Stimulated activated CD4-positive, alpha-beta T cell treated with anti-CD3 and anti-CD28 coated beads, Interleukin-15, amount 100 ng/mL, for 48 hours (primary cell): ENCODE measurements at regions not wholly inside any gene's neighbourhood (a gene's known extent, or its start where the extent isn't known, plus 50 kb on each side); places are given as distances from the start of the nearest gene placed in this dataset.
"Not testable (repeated sequence)": the region's sequence is repeated elsewhere in the genome, so short reads cannot be mapped to it uniquely, and the experiment has no call there.

Experiments used
- DNase-seq, 2 donors: peaks; one replicate each; pipeline ENCODE4 v3.0.0-alpha.2; 2020; ENCODE audit warnings: low read depth in 2 of 2

DNA sequence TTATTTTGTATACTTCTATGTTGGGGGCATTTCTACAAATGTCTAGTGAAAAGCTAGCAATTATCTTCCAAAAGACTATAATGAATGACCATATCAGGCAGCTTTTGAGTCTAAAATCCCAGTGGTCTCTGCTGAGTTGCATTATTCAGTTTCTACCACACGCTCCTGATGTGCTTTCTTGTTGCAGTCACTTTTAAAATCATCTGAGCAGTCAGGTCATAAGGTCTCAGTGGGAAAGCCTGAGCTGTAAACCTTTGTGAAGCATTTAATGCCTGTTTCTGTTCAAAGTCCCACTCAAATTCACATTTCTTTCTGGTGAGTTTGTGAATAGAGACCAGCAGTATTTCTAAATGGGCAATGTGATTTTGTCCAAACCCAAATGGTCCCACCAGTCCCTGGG lies 1681.5 kb downstream of the HACE1 start:
- DNase-seq: no peak

DNA sequence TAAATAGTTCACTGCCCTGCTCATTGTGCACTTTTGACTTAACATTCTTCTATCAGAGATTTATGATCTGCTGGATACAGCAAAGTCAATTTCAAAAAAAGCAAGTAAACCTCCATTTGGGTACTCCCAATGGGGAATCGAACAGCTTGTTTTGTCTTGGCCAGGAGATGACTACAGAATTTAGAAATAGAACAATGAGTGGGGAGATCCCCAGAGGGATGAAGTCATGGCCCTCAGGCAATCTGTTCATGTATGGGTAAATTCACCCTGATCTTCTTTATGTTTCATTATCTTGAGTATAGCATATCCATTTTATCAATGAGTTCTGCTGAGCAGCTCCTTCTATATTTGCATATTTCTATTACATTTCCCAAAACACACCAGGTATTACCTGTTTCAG lies 1681.9 kb downstream of the HACE1 start:
- no peak for DNase-seq

DNA sequence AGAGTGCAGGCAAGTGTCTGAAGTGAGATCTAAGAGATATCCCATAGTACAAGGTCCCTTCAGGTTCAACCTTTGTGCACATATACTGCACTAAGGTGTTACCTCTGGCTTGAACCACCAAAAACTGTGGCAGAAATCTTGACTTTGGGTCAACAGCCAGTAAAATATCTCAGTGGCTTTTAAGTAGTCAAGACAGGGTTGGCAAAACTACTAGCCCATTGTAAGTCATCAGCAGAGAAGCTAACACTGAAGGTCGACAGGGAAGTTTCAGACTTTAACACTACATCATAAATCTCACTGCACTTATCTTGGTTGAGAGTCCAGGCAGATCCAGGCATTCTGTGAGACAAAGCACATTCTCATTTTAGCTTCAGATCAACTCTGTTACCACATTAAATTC lies 1684.7 kb downstream of the HACE1 start:
- DNase-seq: no peak

DNA sequence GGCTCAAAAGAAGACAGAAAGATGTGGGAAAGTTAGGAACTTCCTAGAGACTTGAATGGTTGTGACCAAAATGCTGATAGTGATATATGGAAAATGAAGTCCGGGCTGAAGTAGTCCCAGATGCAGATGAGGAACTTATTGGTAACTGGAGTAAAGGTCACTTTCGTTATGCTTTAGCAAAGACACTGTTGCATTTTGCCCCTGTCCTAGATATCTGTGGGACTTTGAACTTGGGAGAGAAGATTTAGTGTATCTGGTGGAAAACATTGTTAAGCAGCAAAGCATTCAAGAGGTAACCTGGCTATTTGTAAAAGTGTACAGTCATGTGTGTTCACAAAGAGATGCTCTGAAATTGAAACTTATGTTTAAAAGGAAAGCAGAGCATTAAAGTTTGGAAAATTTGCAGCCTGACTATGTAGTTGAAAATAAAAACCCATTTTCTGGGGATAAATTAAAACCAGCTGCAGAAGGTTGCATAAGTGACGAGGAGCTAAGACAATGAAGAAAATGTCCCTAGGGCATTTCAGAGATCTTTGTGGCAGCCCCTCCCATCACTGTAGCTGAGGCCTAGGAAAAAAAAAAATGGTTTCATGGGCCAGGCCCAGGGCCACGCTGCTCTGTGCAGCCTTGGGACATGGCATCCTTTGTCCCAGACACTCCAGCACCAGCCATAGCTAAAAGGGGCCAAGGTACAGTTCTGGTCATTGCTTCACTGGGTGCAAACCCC lies 1692.2 kb downstream of the HACE1 start:
- no peak for DNase-seq

GRCh38 chr6:103154779-103155572 lies 1704.7 kb downstream of the HACE1 start:
- DNase-seq: no peak

- no peak for DNase-seq
Measured at GRCh38 chr6:103153016-103153415, 1706.7 kb downstream of the HACE1 start.

DNA sequence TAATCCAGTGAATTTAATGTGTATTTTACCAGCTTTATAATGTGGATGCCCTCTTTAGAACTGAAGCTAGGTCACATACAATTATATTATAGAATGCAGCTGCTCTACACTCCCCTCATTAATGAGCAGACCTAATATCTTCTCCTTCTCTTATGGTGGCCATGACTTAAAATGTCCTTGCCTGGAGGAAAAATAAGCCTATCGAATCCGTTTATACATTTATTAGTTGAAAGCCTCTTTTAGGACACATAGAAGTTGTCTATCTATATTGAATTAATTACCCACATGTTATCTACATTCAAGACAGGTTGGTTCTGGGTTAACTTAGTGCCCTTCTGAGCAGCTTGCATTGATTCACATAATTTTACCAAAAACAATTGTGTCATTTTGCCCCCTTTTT lies 1716.8 kb downstream of the HACE1 start:
- DNase-seq: no peak

- DNase-seq: no peak
Measured at GRCh38 chr6:103140308-103141027, 1719.3 kb downstream of the HACE1 start.

- no peak for DNase-seq
Measured at GRCh38 chr6:103139377-103139776, 1720.3 kb downstream of the HACE1 start.

DNA sequence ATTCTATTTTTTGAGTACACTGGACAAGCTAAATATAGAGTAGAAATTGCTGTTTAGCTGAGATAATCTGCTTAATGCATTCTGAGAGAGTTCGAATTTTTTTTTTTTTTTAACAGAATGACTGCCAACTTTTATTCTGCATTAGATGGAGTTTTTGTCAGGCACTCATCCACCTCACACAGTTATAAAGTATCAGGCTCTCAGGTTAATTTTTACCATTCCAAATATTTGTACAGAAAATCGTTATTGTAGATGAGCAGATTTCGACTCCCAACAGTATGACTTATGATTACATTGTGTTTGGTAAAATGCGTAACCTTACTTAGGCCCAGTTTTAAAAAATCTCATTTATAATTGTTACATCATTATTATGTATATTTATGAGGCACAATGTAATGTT lies 1731.0 kb downstream of the GRIK2 start:
- DNase-seq: no peak

GRCh38 chr6:103122766-103123601 lies 1729.5 kb downstream of the GRIK2 start:
- no peak for DNase-seq

DNA sequence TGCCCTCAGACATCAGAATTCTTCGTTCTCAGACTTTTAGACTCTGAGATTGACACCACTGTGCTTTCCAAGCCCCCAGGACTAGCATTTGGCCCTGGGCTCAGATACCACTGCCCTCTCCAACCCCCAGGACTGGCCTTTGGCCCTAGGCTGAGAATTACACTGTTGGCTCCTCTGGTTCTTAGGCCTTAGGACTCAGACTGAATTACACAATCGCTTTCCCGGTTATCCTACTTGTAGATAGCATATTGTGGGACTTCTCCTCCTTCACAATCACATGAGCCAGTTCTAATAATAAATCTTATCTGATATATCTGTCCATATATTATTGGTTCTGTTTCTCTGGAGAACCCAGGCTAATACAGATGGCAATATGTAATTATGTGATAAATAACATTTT lies 1725.5 kb downstream of the GRIK2 start:
- no peak for DNase-seq

- no peak for DNase-seq
Measured at GRCh38 chr6:103114582-103114981, 1721.1 kb downstream of the GRIK2 start.

GRCh38 chr6:103113416-103113815 lies 1719.9 kb downstream of the GRIK2 start:
- no peak for DNase-seq

GRCh38 chr6:103107985-103108384 lies 1714.5 kb downstream of the GRIK2 start:
- no peak for DNase-seq

GRCh38 chr6:103105686-103106085 lies 1712.2 kb downstream of the GRIK2 start:
- DNase-seq: no peak

DNA sequence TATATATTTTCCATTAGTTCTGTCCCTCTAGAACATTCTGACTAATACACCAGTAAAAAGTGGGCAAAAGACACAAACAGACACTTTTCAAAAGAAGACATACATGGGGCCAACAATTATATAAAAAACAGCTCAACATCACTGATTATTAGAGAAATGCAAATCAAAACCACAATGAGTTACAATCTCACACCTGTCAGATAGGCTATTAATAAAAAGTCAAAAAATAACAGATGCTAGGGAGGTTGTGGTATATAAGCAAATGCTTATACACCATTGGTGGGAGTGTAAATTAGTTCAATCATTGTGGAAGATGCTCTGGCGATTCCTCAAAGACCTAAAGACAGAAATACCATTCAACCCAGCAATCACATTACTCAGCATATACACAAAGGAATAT lies 1707.8 kb downstream of the GRIK2 start:
- no peak for DNase-seq

DNA sequence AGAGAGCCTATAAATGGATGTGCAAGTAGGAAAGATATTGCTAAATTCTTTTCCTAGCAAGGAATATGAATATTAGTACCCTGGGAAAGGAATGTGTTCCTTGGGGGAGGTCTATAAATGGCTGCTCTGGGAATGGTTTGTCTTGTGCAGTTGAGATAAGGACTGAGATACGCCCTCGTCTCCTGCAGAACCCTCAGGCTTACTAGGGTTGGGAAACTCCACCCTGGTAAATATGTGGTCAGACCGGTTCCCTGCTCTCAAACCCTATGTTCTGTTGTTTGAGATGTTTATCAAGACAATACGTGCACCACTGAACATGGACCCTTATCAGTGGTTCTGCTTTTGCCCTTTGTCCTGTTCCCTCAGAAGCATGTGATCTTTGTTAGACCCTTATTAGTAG lies 1698.9 kb downstream of the GRIK2 start:
- not testable (repeated sequence) for DNase-seq

DNA sequence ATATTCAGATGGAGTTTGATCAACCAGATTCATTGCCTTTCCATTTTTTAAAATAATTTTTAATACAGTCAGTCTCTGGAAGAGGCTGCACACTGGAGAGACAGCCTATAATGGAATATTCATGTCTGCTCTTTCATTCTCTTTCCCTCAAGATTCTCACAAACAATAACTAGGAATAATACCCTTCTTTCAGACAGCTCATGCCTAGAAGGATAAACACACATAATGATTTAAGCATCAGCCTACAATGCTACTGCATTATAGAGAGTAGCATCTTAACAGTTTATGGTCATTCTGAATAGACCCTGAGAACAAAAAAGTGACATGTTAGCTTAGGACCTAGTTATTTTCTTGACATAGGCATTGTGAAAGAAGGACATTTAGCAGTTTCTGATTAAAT lies 1692.3 kb downstream of the GRIK2 start:
- DNase-seq: no peak

DNA sequence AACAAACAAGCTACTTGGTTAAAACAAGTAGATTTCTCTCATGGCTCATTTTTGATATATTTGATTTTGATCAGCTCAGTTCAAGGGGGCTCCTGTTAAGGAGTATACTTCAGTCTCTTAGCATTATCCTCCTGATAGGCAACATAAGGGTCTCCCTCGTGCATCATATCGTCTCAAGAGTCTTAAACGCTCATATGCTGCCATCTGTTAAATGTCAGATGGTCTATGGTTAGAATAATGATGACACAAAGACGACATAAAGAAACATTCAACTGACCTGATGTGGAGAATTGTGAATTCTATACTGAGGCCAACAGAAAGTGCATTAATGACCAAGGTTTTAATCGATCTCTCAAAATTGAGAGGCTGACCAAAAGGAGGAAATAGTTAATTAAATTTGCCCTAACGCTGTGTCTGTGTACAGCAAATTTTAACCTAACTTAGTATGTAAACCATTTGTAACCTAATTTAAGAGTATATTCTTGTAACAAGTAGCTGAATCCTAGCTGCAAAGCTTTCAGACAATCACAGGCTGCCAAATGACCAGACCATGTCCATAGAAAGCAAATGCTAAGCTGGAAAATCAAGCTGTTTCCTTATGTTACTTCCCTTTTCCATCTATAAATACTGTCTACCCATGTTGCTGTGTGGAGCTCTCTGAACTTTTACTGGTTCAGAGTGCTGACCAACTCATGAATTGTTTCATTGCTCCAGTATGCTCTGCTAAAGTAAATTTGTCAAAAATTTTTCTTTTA lies 1688.5 kb downstream of the GRIK2 start:
- DNase-seq: no peak

DNA sequence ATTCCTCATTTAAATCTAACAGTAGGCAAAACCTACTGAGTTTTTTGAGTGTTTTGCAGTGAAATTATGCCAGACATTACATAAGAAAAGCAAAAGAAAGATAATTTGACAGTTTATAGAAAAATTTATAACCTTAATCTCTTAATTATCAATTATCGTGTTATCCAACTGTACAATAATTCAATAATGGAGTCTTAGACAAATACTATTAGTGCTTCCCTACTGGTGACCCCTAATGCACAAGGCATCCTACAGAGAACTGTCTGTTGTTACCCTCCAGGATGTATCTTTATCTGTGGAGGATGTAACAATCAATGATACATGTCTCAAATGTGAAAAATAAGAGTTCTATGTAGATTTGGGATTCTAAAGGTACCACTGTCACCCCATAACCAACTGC lies 1687.6 kb downstream of the GRIK2 start:
- DNase-seq: no peak
